Vagina (tissue), 2 donors: ENCODE measurements at regions not wholly inside any gene's neighbourhood (a gene's known extent, or its start where the extent isn't known, plus 50 kb on each side); places are given as distances from the start of the nearest gene placed in this dataset.
"Not testable (repeated sequence)": the region's sequence is repeated elsewhere in the genome, so short reads cannot be mapped to it uniquely, and the experiment has no call there.

Experiments used
- DNase-seq, 2 donors: peaks; one replicate each; pipeline ENCODE4 v3.0.0-alpha.2; 2017; ENCODE audit errors: extremely low spot score in 2 of 2
- H3K27ac ChIP-seq: fragments of 200-600 bp; sonication (generic); one replicate; pipeline ENCODE4 v1.5.1; 2019
- H3K27me3 ChIP-seq: fragments of 200-600 bp; sonication (generic); one replicate; pipeline ENCODE4 v1.5.1; 2019
- H3K36me3 ChIP-seq, 2 donors: fragments of 200-600 bp; sonication (generic); one replicate each; pipeline ENCODE4 v1.5.1; 2017 to 2019
- H3K4me1 ChIP-seq: fragments of 200-600 bp; sonication (generic); one replicate; pipeline ENCODE4 v1.5.1; 2019
- H3K4me3 ChIP-seq, 2 donors: fragments of 200-600 bp; sonication (generic); 1 replicate in 1 of 2; 2 replicates in 1 of 2; pipeline ENCODE4 v1.5.1; 2016 to 2019
- H3K9me3 ChIP-seq: fragments of 200-600 bp; sonication (generic); one replicate; pipeline ENCODE4 v1.5.1; 2019
- CTCF ChIP-seq, 3 experiments: fragments of 450-650 bp in 2 of 3; fragments of 200-600 bp in 1 of 3; sonication (generic) in 1 of 3; IDR thresholded peaks; one replicate each; pipeline ENCODE4 v1.5.1; 2017 to 2019; ENCODE audit warnings: antibody characterized with exemption in 3 of 3, mild to moderate bottlenecking in 2 of 3, moderate library complexity in 2 of 3
- POLR2A ChIP-seq, 2 donors: fragments of 450-650 bp; IDR thresholded peaks; one replicate each; pipeline ENCODE4 v1.6.1; 2017; ENCODE audit warnings: antibody characterized with exemption in 2 of 2, mild to moderate bottlenecking in 2 of 2, moderate library complexity in 2 of 2
- POLR2AphosphoS5 ChIP-seq, 2 donors: sonication (generic); formaldehyde crosslinking; IDR thresholded peaks; one replicate each; pipeline ENCODE4 v1.9.0; 2017; ENCODE audit warnings: antibody characterized with exemption in 2 of 2, mild to moderate bottlenecking in 2 of 2, low read depth in 1 of 2; ENCODE audit not compliant: insufficient read depth in 1 of 2
- intact Hi-C: fragments of 100-400 bp; cut with DNase I; formaldehyde crosslinking; loops from one replicate; pipeline ENCODE4 v1.15.1; 2023

GRCh38 chr3:81872566-81872965, 111.1 kb upstream of the GBE1 start:
- no peak for DNase-seq
- H3K27me3 ChIP-seq = no peaks in the 10 kb centered on the region
- H3K27ac ChIP-seq = no peak overlapping the region
- no peak overlapping the region for H3K4me3 ChIP-seq
- no peaks in the 10 kb centered on the region for H3K9me3 ChIP-seq
- no peak for TF ChIP-seq CTCF (IDR thresholded peaks at IDR 0.05)
- H3K36me3 ChIP-seq = no peaks in the 10 kb centered on the region
- H3K4me1 ChIP-seq = no peaks in the 10 kb centered on the region
- intact Hi-C loops = no loop called here

- no peaks in the 10 kb centered on the region for H3K27me3 ChIP-seq
- no peak for DNase-seq
- no peak overlapping the region for H3K27ac ChIP-seq
- no peaks in the 10 kb centered on the region for H3K4me1 ChIP-seq
- intact Hi-C loops = no loop called here
- no peaks in the 10 kb centered on the region for H3K9me3 ChIP-seq
- no peaks in the 10 kb centered on the region for H3K36me3 ChIP-seq
- TF ChIP-seq POLR2AphosphoS5 (IDR thresholded peaks at IDR 0.05; ENCODE audit: insufficient read depth in 1 of 2, low read depth in 1 of 2) (no peak), CTCF (IDR thresholded peaks at IDR 0.05) (no peak), POLR2A (IDR thresholded peaks at IDR 0.05) (no peak)
- H3K4me3 ChIP-seq = no peak overlapping the region
Observed at GRCh38 chr3:81871358-81872155, 110.1 kb upstream of the GBE1 start.

- no peaks in the 10 kb centered on the region for H3K27me3 ChIP-seq
- no peak overlapping the region for H3K27ac ChIP-seq
- intact Hi-C loops = no loop called here
- H3K4me3 ChIP-seq = no peak overlapping the region
- TF ChIP-seq POLR2AphosphoS5 (IDR thresholded peaks at IDR 0.05; ENCODE audit: insufficient read depth in 1 of 2, low read depth in 1 of 2) = no peak
- TF ChIP-seq CTCF (IDR thresholded peaks at IDR 0.05) = no peak
- TF ChIP-seq POLR2A (IDR thresholded peaks at IDR 0.05) = no peak
- H3K36me3 ChIP-seq = no peaks in the 10 kb centered on the region
- H3K9me3 ChIP-seq = no peaks in the 10 kb centered on the region
- H3K4me1 ChIP-seq = no peaks in the 10 kb centered on the region
- DNase-seq = no peak
Observed at GRCh38 chr3:81869382-81869781, 107.9 kb upstream of the GBE1 start.

GRCh38 chr3:81868597-81868996, 107.2 kb upstream of the GBE1 start:
- H3K4me3 ChIP-seq = no peak overlapping the region
- no peak for DNase-seq
- H3K36me3 ChIP-seq = no peaks in the 10 kb centered on the region
- no peaks in the 10 kb centered on the region for H3K4me1 ChIP-seq
- no peaks in the 10 kb centered on the region for H3K9me3 ChIP-seq
- intact Hi-C loops = no loop called here
- no peaks in the 10 kb centered on the region for H3K27me3 ChIP-seq
- no peak overlapping the region for H3K27ac ChIP-seq
- TF ChIP-seq POLR2A (IDR thresholded peaks at IDR 0.05) = no peak
- TF ChIP-seq CTCF (IDR thresholded peaks at IDR 0.05) = no peak
- TF ChIP-seq POLR2AphosphoS5 (IDR thresholded peaks at IDR 0.05; ENCODE audit: insufficient read depth in 1 of 2, low read depth in 1 of 2) = no peak

GRCh38 chr3:81867875-81868274, 106.4 kb upstream of the GBE1 start:
- H3K36me3 ChIP-seq = no peaks in the 10 kb centered on the region
- no peaks in the 10 kb centered on the region for H3K9me3 ChIP-seq
- no peak for TF ChIP-seq POLR2AphosphoS5 (IDR thresholded peaks at IDR 0.05; ENCODE audit: insufficient read depth in 1 of 2, low read depth in 1 of 2)
- TF ChIP-seq POLR2A (IDR thresholded peaks at IDR 0.05) = no peak
- TF ChIP-seq CTCF (IDR thresholded peaks at IDR 0.05) = no peak
- DNase-seq = no peak
- H3K27ac ChIP-seq = no peak overlapping the region
- no peaks in the 10 kb centered on the region for H3K27me3 ChIP-seq
- H3K4me1 ChIP-seq = no peaks in the 10 kb centered on the region
- no peak overlapping the region for H3K4me3 ChIP-seq
- intact Hi-C loops = no loop called here

GRCh38 chr3:81865164-81865563, 103.7 kb upstream of the GBE1 start:
- DNase-seq, intact Hi-C loops, H3K4me3 ChIP-seq, H3K36me3 ChIP-seq, H3K4me1 ChIP-seq, H3K27me3 ChIP-seq, H3K9me3 ChIP-seq, H3K27ac ChIP-seq: not testable (repeated sequence)
